HT-29 (cell line): ENCODE measurements at regions not wholly inside any gene's neighbourhood (a gene's known extent, or its start where the extent isn't known, plus 50 kb on each side); places are given as distances from the start of the nearest gene placed in this dataset.

Source experiments
- DNase-seq: peaks from one replicate; pipeline ENCODE4 v3.0.0-alpha.2; 2015; ENCODE audit warnings: low spot score

- DNase-seq, result no peak
Measured at GRCh38 chr7:153443032-153443701, 609.0 kb upstream of the DPP6 start.

GRCh38 chr7:153444641-153445040, 607.6 kb upstream of the DPP6 start:
- DNase-seq, result no peak

- DNase-seq, result no peak
Measured at GRCh38 chr7:153445641-153446040, 606.6 kb upstream of the DPP6 start.

- DNase-seq, result no peak
Measured at GRCh38 chr7:153446490-153446889, 605.7 kb upstream of the DPP6 start.

GRCh38 chr7:153447011-153447410, 605.2 kb upstream of the DPP6 start:
- no peak for DNase-seq

- DNase-seq, result no peak
Measured at GRCh38 chr7:153452661-153453060, 599.5 kb upstream of the DPP6 start.

- no peak for DNase-seq
Measured at GRCh38 chr7:153454306-153454705, 597.9 kb upstream of the DPP6 start.

DNA sequence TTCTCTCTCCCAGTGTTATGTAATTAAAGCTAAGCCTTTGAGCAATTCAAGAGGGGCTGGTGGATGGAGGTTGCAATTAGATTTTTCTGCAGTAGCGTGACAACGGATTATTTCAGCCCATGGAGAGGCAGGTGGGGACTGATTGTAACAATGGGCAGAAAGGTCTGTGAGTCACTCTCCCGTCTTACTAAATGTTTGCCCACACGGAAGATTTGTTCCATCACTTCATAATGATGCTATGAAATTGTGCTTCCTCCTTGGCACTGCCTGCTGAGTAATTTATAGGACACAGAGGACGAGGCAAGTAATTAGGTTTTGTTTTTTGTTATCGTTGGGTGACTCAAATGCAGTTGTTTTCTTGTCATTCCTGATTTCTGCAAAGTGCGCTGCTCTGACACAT, 594.5 kb upstream of the DPP6 start:
- DNase-seq, result no peak

- no peak for DNase-seq
Measured at GRCh38 chr7:153470004-153470671, 582.1 kb upstream of the DPP6 start.

- no peak for DNase-seq
Measured at GRCh38 chr7:153472516-153472915, 579.7 kb upstream of the DPP6 start.

- no peak for DNase-seq
Measured at GRCh38 chr7:153473185-153473584, 579.0 kb upstream of the DPP6 start.

DNA sequence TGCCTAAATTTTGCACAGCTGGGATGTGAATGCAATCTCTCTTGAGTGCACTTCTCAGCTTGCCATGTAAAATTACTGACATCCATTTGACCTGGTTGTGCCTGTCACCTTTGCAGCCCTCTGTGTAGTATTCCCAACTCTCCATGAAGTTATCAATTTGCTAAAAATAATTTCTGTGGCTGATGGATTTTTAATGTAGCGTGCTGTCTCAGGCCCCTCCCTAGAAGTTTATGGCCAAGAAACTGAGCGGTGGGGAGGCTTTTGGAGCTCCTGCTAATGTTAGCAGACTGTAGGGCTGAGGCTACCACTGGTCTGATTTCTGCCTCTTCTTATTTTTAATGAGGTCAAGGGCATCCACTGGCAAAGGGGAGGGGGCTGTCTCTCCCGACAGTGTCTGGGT, 577.0 kb upstream of the DPP6 start:
- DNase-seq, result no peak

GRCh38 chr7:153476166-153476565, 576.0 kb upstream of the DPP6 start:
- DNase-seq, result no peak

DNA sequence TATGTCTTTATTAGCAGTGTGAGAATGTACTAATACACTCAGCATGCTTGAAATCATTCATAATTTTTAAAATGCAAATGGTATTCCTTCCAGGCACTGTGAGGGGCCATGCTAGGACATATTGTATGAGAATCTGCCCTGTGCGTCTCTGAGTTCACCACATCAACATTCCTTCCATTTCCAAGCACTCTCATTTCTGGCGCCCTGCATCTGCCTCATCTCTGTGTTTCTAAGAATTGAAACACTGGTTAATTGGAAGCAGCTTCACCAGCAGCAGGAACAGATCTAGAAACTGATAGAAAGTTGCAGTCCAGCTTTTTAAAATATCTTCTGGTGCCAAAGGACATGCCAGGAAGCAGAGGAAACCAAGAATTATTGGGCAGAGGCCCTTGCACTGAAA, 555.9 kb upstream of the DPP6 start:
- no peak for DNase-seq

DNA sequence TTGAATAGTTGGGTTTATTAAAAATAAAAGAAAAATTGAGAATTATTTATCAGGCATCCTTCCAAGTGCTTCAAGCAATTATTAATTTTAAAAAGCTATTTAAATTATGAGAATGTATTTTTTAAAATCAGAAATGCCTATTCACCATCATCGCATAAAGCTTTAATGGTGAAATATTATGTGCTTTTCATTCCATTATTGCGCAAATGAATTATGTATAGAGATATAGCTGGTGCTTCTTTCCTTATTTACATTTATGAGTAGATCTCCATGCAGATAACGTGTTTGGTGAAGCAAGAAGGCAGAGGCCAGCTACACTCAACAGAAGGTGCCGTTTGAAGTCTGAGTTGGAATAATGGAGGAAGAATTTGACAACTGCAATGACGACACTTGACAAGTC, 549.1 kb upstream of the DPP6 start:
- DNase-seq, result no peak

GRCh38 chr7:153504288-153505075, 547.7 kb upstream of the DPP6 start:
- DNase-seq, result no peak

DNA sequence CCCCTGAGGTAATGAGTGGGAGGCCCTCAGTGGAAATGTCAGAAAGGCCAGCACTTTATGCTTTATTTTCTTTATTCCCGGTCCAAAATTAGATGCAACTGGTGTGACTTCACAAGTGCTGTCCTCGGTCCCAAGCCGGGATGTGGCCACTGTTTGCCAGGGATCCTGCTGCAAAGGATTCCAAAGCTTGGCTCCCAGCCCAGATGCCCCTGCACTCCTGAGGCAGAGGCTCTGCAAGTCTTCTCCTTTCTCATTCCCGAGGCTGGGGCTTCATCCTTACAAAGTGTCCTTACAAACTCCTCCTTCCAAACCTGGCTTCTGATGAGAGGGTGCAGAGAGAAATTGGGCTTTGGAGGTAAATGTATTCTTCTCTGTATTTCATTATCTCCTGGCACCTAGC, 544.3 kb upstream of the DPP6 start:
- DNase-seq, result no peak

GRCh38 chr7:153509768-153510167, 542.4 kb upstream of the DPP6 start:
- DNase-seq, result no peak

GRCh38 chr7:153510674-153511073, 541.5 kb upstream of the DPP6 start:
- DNase-seq, result no peak

GRCh38 chr7:153514032-153514431, 538.2 kb upstream of the DPP6 start:
- DNase-seq, result no peak

- DNase-seq, result no peak
Measured at GRCh38 chr7:153515359-153515758, 536.8 kb upstream of the DPP6 start.

- no peak for DNase-seq
Measured at GRCh38 chr7:153518201-153518984, 533.8 kb upstream of the DPP6 start.
